ENCODE measurements at regions not wholly inside any gene's neighbourhood (a gene's known extent, or its start where the extent isn't known, plus 50 kb on each side); places are given as distances from the start of the nearest gene placed in this dataset.

- no peak for DNase-seq (ENCODE audit: low read depth)
These were observed 222.4 kb upstream of the ZP4 start for GRCh38 chr1:238112952-238113621.

- no peak for DNase-seq (ENCODE audit: low read depth)
These were observed 220.8 kb upstream of the ZP4 start for GRCh38 chr1:238111516-238111915.

DNA sequence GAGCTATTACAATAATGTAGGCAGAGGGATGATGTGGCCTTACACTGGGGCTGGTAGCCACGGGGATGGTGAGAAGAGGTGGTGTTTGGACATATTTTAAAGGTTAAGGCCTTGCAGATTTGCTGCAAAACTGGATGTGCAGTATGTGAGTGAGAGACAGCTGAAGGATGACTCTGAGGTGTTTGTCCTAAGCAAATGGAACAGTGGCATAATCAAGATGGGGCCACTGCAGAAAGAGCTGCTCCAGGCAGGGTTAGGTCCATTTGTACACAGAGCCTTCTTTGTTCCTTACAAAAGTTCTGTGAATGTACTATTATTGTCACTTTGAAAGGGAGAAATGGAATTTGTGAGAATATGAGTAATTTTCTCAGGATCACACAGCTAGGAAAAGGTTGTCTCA is 220.4 kb upstream of the ZP4 start:
- DNase-seq (ENCODE audit: low read depth) = no peak

DNA sequence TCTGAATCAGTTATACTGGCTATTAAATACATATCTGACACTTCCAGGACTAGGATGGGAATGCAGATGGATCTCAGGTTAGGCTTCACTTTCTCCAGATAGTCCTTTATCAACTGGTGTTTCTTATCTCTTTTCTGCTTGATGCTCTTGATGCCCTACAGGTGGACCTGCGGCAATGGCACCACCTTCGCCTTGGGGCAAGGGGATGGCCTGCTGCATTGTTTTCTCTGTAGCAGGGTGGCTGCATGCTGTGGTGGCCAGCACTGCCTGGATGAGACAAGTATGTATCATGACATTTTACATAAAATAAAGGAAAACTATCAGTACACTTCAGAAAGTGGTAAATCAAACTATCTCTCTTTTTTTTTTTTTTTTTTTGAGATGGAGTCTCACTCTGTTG is 217.7 kb upstream of the ZP4 start:
- no peak for DNase-seq (ENCODE audit: low read depth)

GRCh38 chr1:238107322-238107721 is 216.6 kb upstream of the ZP4 start:
- no peak for DNase-seq (ENCODE audit: low read depth)

GRCh38 chr1:238104752-238105151 is 214.0 kb upstream of the ZP4 start:
- DNase-seq (ENCODE audit: low read depth) = no peak

DNA sequence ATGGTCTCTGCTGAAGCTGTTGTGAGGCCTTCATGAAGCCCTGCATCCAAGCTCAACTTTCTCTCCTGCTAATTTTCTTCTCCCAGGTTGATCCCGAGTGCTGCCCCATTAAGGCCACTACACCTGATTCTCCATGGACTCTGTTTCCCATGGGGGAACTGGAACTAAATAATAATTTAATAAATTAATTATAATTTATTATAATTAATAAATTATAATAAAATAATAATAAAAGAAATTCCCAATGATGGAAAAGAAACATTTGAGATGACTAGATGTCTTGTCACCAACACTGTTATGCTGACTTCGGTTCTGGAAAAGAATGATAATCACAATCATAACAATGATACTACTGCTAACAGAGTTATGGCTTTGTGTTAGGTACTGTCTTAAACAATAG is 211.2 kb upstream of the ZP4 start:
- DNase-seq (ENCODE audit: low read depth) = no peak

DNA sequence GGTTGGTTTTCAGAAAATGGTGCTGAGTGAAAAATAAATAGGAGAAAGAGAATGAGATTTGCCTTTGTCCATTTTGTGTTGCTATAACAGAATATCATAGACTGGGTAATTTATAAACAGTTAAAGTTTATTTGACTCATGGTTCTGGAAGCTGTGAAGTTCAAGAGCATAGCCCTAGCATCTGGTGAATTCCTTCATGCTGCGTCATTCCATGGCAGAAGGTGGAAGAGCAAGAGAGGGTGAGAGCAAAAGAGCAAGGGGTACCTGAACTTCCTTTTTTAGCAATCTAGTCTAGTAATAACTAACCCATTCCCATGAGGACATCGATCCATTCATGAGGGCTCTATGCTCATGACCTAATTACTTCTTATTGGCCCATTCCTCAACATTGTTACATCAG is 209.1 kb upstream of the ZP4 start:
- DNase-seq (ENCODE audit: low read depth) = no peak

DNA sequence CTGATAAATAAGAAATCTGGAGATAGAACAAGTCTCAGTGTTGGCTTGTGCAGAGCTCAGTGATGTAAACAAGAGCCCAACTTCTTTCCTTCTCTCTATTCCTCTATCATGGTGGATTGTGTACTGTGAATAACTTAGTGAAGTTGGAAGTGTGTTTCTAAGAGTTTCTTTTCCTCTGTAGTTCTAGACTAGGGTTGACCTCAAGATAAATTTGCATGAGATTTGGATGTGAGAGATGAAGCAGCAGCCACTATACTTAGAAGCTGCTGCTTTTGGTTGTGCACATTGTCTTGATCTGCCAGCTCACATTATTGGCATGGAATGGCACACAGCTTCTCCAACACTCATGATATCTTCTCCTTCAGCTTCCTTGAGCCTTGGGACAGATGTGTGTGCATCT is 198.9 kb upstream of the ZP4 start:
- no peak for DNase-seq (ENCODE audit: low read depth)

- DNase-seq (ENCODE audit: low read depth) = no peak
These were observed 198.0 kb upstream of the ZP4 start for GRCh38 chr1:238088560-238089290.

DNA sequence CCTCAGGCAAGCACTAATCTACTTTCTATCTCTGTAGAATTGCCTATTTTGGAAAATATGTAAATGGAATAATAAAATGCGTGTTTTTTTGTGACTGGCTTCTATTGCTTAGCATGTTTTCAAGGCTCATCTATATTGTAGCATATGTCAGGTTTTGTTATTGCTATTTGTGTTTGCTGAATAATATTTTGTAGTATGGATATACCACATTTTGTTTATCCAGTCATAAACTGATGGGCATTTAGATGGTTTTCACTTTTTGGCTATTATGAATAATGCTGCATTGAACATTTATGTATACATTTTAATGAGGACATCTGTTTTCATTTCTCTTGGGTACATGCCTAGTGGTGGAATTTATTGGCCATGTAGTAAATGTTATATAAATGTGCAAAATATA is 183.3 kb upstream of the ZP4 start:
- no peak for DNase-seq (ENCODE audit: low read depth)

DNA sequence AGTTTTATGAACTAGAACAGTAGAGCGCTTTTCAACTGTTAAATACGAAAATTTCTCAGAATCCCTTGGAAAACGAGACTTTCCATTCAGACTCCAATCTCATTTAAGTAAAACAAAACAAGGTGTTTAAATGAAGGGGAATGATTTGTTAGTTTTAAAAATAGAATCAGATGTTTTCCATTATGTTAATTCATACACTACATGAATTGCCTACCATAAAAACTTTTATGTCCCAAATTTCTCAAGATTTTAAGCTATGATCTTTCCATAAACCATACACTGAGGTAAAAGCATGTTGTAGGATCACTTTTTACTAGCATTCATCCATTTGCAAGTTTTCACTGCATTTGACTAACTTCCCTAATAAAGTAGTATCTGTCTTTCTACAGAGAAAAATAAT is 180.3 kb upstream of the ZP4 start:
- no peak for DNase-seq (ENCODE audit: low read depth)

DNA sequence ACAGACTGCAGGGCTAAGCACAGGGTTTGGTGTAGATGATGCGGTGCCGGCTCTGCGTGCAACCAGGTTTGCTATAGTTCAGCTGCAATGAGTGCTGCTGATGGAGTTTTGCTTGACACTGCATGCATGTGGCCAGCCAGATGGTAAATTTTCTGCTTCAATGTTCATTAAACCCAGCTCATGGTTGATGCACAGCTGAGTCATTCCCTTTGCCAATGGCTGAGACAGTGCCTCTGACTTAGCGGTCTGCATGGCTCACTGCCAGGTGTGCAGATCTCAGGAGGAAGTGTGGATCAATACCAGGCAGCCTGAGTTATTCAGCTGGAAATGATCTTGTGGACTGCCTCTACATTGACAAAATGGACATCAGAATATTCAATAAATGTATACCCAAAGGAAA is 172.7 kb upstream of the ZP4 start:
- no peak for DNase-seq (ENCODE audit: low read depth)

DNA sequence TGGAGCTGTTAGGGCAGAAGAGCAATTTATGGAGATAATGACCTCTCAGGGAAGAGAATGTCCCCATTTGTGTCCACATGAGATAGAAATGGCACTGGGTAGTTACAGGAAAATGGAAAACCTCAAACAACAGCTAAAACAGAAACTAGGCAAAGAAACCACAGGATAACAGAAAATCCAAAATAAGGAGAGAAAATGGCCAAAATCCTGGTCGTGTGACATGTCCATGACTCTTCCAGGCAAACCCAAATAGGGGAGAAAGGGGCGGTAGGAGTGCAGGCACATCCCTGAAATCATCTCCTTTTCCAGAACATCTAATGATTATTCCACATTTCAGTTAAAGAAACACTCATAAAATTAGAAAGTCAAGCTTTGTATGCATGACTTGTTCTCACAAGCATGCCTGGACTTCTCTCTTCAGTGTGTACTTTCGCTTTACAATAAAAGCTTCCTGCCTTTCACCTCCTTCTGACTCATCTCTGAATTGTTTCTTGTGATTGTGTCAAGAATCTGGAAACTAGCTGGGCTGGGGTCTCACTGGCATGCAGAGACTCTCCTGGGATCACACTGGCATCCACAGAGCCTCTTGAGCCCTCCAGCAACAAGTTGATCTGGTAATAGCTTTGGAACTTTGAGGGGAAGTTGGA is 171.4 kb upstream of the ZP4 start:
- no peak for DNase-seq (ENCODE audit: low read depth)

- DNase-seq (ENCODE audit: low read depth) = no peak
These were observed 169.3 kb upstream of the ZP4 start for GRCh38 chr1:238060061-238060460.

GRCh38 chr1:238052496-238053266 is 162.0 kb upstream of the ZP4 start:
- DNase-seq (ENCODE audit: low read depth) = no peak

DNA sequence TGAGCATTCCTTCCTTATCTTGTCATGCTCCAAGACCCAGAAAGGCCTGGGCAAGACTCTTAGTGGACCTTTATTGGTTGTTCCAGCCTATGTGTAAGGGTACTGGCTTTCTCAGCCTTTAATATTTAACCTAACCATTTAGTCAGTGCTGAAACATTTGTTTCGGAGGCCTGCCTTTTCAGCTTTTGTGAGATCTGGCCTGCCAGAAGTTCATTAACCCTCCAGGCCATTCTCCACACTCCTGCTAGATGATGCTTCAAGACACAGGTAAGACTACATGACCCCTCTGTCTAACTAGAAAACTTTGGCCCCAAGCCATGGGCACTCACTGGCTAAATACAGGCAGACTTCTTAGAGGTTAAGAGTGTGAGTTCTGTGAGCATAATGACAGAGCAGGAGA is 138.4 kb upstream of the ZP4 start:
- no peak for DNase-seq (ENCODE audit: low read depth)

DNA sequence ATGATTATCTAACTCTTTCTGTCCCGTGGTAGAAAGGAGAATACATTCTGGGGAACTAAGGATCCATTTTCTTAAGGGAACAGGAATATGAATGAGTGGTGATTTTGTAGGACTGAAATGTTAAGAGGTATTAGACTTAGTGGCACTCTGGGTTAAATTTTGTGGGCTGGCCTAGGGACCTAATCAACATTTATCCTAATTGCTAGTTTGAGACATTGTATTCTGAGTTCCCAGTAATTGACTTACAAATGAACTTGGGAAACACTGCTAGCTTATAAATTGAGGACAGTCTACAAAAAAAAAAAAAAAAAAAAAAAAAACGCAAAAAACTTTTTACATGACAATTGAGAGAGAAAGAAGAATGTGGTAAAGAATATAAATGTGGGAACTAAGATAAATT is 136.6 kb upstream of the ZP4 start:
- DNase-seq (ENCODE audit: low read depth) = no peak

DNA sequence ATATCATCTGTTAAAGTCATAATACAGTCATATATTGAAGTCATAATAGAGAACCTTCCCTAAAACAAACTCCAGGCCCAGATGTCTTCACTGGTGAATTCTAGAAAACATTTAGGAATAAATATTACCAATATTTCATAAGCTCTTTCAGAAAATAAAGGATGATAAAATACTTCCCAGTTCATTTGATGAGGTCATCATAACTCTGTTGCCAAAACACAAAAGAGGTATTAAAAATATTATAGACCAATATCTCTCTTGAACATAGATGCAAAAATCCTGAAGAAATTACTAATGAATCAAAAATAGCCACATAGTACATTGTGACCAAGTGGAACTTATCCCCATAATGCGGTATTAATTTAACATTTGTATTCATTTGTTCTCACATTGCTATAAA is 132.4 kb upstream of the ZP4 start:
- DNase-seq (ENCODE audit: low read depth) = no peak

DNA sequence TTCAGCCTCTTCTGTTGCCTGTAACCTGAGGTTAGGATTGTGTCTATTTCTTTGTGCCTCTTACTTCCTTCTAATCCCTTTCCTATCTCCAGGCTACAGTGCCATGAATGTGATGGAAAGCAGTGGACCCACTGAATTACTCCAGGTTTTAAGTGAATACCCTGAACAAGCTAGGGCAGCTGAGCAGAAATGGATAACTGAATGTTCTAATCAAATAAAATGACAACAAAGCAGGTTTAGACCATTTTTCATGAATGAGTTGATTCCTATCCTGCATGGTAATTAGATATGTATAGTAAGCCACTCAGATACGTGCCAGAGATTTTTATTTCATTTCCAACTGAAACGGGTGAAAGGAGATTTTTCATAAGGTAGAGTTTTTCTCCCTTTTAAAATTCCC is 127.5 kb upstream of the ZP4 start:
- no peak for DNase-seq (ENCODE audit: low read depth)

GRCh38 chr1:238006779-238007178 is 116.1 kb upstream of the ZP4 start:
- no peak for DNase-seq (ENCODE audit: low read depth)

DNA sequence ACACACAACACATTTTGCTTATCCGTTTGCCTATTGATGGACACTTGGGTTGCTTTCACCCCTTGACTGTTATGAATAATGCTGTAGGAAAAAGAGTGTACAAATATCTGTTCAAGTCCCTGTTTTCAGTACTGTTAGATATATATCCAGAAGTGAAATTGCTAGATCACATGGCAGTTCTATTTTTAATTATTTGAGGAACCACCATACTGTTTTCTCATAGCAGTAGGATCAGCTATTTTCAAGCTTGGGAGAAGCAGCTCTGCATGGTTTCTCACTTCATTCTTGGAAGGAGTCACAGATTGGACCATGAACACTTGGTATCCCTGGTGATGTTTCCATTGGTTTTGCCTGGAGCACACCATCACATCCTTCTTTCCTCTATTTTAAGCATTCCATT is 114.4 kb upstream of the ZP4 start:
- no peak for DNase-seq (ENCODE audit: low read depth)

DNA sequence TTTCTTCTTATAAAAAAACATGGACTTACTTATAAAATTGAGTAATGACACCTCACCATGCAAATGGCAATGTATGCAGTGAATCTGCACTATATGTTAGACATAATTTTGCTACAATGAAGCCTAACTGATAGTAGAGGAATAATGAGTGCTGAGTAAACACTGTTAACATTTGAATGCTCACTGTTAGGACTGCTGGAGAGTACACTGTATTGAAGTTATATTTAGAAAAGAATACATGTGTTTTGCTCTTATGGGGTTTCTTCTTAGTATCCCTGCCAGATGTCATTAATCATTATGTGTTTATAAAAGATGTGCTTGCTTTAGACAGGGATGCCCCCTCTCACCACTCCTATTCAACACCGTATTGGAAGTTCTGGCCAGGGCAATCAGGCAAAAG is 111.1 kb upstream of the ZP4 start:
- DNase-seq (ENCODE audit: low read depth) = no peak
